Renal cortical epithelial cell (primary cell): ENCODE measurements at regions not wholly inside any gene's neighbourhood (a gene's known extent, or its start where the extent isn't known, plus 50 kb on each side); places are given as distances from the start of the nearest gene placed in this dataset.

Experiments used
- DNase-seq: peaks from one replicate; pipeline ENCODE4 v3.0.0-alpha.2; 2011; ENCODE audit warnings: low read depth

- no peak for DNase-seq
Measured at GRCh38 chr5:106019261-106019660, 1651.5 kb downstream of the EFNA5 start.

GRCh38 chr5:106017243-106017857 is 1653.4 kb downstream of the EFNA5 start:
- no peak for DNase-seq

GRCh38 chr5:106014262-106014661 is 1656.5 kb downstream of the EFNA5 start:
- DNase-seq = no peak

- no peak for DNase-seq
Measured at GRCh38 chr5:106006242-106006641, 1664.5 kb downstream of the EFNA5 start.

- peak; percentile 11 for DNase-seq
Measured at GRCh38 chr5:105998991-105999390, 1671.7 kb downstream of the EFNA5 start.

- no peak for DNase-seq
Measured at GRCh38 chr5:105993027-105993426, 1677.7 kb downstream of the EFNA5 start.

- no peak for DNase-seq
Measured at GRCh38 chr5:105982526-105982925, 1688.2 kb downstream of the EFNA5 start.

GRCh38 chr5:105978011-105978410 is 1692.7 kb downstream of the EFNA5 start:
- no peak for DNase-seq

- no peak for DNase-seq
Measured at GRCh38 chr5:105977163-105977562, 1693.6 kb downstream of the EFNA5 start.

GRCh38 chr5:105970919-105971318 is 1699.8 kb downstream of the EFNA5 start:
- no peak for DNase-seq

- DNase-seq = no peak
Measured at GRCh38 chr5:105968981-105969380, 1701.8 kb downstream of the EFNA5 start.

GRCh38 chr5:105963696-105964255 is 1707.0 kb downstream of the EFNA5 start:
- DNase-seq = no peak

- peak; percentile 18 for DNase-seq
Measured at GRCh38 chr5:105961572-105961971, 1709.2 kb downstream of the EFNA5 start.

GRCh38 chr5:105956456-105957196 is 1714.1 kb downstream of the EFNA5 start:
- peak; percentile 57 for DNase-seq

- no peak for DNase-seq
Measured at GRCh38 chr5:105954341-105954740, 1716.4 kb downstream of the EFNA5 start.

GRCh38 chr5:105953616-105954015 is 1717.1 kb downstream of the EFNA5 start:
- no peak for DNase-seq

- DNase-seq = no peak
Measured at GRCh38 chr5:105952875-105953274, 1717.9 kb downstream of the EFNA5 start.

GRCh38 chr5:105947461-105947860 is 1723.3 kb downstream of the EFNA5 start:
- no peak for DNase-seq

GRCh38 chr5:105945203-105945972 is 1725.3 kb downstream of the EFNA5 start:
- DNase-seq = no peak

GRCh38 chr5:105940181-105940580 is 1730.6 kb downstream of the EFNA5 start:
- no peak for DNase-seq

- DNase-seq = no peak
Measured at GRCh38 chr5:105934171-105934570, 1736.6 kb downstream of the EFNA5 start.

GRCh38 chr5:105931881-105932421 is 1738.8 kb downstream of the EFNA5 start:
- no peak for DNase-seq
